H1 (cell line): ENCODE measurements at regions not wholly inside any gene's neighbourhood (a gene's known extent, or its start where the extent isn't known, plus 50 kb on each side); places are given as distances from the start of the nearest gene placed in this dataset.

ENCODE experiments used
- CTCF ChIA-PET: fragments of 300-600 bp; sonication (Branson Sonifier 250); formaldehyde crosslinking; loops from one replicate; lab custom pipeline; 2021; ENCODE audit not compliant: partially characterized antibody; lab: Charles Lee
- POLR2A ChIA-PET: fragments of 300-600 bp; sonication (Branson Sonifier 250); formaldehyde crosslinking; loops from one replicate; lab custom pipeline; 2021; ENCODE audit warnings: inconsistent platforms; ENCODE audit not compliant: partially characterized antibody; lab: Charles Lee
- DNase-seq, 2 experiments: peaks; one replicate each; pipeline versions ENCODE4 v3.0.0 to v3.0.0-alpha.2; 2010 to 2022; ENCODE audit warnings: low spot score in 2 of 2, low read depth in 1 of 2, mixed read lengths in 1 of 2
- FAIRE-seq: peaks from 2 replicates; lab custom pipeline; 2011; peaks lifted over from hg19 to GRCh38; lab: Jason Lieb, UNC
- H2AFZ ChIP-seq: 2 replicates; pipeline ENCODE4 v1.8.1; 2012; ENCODE audit warnings: low read length, inconsistent platforms
- H2AK5ac ChIP-seq: 2 replicates; pipeline ENCODE4 v1.6.1; 2013; ENCODE audit warnings: low read depth, low read length
- H2BK120ac ChIP-seq: replicated peaks from 2 replicates; pipeline ENCODE3; 2013; ENCODE audit warnings: low read depth, low read length, inconsistent platforms
- H2BK12ac ChIP-seq: 2 replicates; pipeline ENCODE4 v1.6.1; 2013; ENCODE audit warnings: low read depth, low read length
- H2BK15ac ChIP-seq: 2 replicates; pipeline ENCODE4 v1.6.1; 2013; ENCODE audit warnings: low read length
- H2BK20ac ChIP-seq: 2 replicates; pipeline ENCODE4 v1.6.1; 2013; ENCODE audit warnings: low read length
- H2BK5ac ChIP-seq: 2 replicates; pipeline ENCODE4 v1.6.1; 2013; ENCODE audit warnings: low read depth, low read length
- H3K14ac ChIP-seq: 2 replicates; pipeline ENCODE4 v1.6.1; 2013; ENCODE audit warnings: inconsistent platforms; ENCODE audit not compliant: insufficient read length
- H3K18ac ChIP-seq: 2 replicates; pipeline ENCODE4 v1.6.1; 2013; ENCODE audit warnings: low read length; ENCODE audit errors: extremely low read depth
- H3K23ac ChIP-seq: 2 replicates; pipeline ENCODE4 v1.6.1; 2013; ENCODE audit warnings: inconsistent platforms; ENCODE audit not compliant: insufficient read length
- H3K23me2 ChIP-seq: 2 replicates; pipeline ENCODE4 v1.6.1; 2013; ENCODE audit warnings: low read depth, low read length
- H3K27ac ChIP-seq: 2 replicates; pipeline ENCODE4 v1.6.1; 2011; ENCODE audit warnings: low read depth, low read length, inconsistent platforms
- H3K27me3 ChIP-seq, 4 experiments: replicated peaks in 1 of 4; 1 replicate in 1 of 4; 2 replicates in 3 of 4; pipeline versions ENCODE4 v1.6.1 to v1.8.1; 2011 to 2013; ENCODE audit warnings: low read length in 3 of 4, mild to moderate bottlenecking in 3 of 4, inconsistent platforms in 2 of 4, mixed read lengths in 2 of 4, moderate library complexity in 1 of 4; ENCODE audit not compliant: control insufficient read depth in 3 of 4, insufficient read depth in 3 of 4; ENCODE audit errors: extremely low read depth in 1 of 4
- H3K36me3 ChIP-seq, 4 experiments: 2 replicates each; pipeline versions ENCODE4 v1.6.1 to v1.8.1; 2011 to 2013; ENCODE audit warnings: mild to moderate bottlenecking in 4 of 4, low read length in 3 of 4, moderate library complexity in 2 of 4, control low read depth in 1 of 4, inconsistent platforms in 1 of 4; ENCODE audit not compliant: insufficient read depth in 4 of 4, control insufficient read depth in 2 of 4
- H3K4ac ChIP-seq: replicated peaks from 2 replicates; pipeline ENCODE3; 2013; ENCODE audit warnings: low read length, low read depth, mixed read lengths, inconsistent platforms; ENCODE audit not compliant: insufficient read length
- H3K4me1 ChIP-seq, 4 experiments: replicated peaks in 1 of 4; 1 replicate in 1 of 4; 2 replicates in 3 of 4; pipeline versions ENCODE4 v1.6.1 to v1.8.1; 2011 to 2013; ENCODE audit warnings: low read length in 3 of 4, inconsistent platforms in 2 of 4, mixed read lengths in 1 of 4; ENCODE audit not compliant: insufficient read depth in 4 of 4, control insufficient read depth in 3 of 4
- H3K4me2 ChIP-seq, 2 experiments: 2 replicates each; pipeline versions ENCODE4 v1.6.1 to v1.8.1; 2011 to 2013; ENCODE audit warnings: low read depth in 2 of 2, low read length in 2 of 2, control low read depth in 1 of 2, inconsistent platforms in 1 of 2, mild to moderate bottlenecking in 1 of 2; ENCODE audit not compliant: insufficient read depth in 1 of 2
- H3K4me3 ChIP-seq, 4 experiments: fragments of 200-600, 300-600 bp in 1 of 4; sonication (generic), shearing (Covaris generic), sonication (Bioruptor Twin) in 1 of 4; 2 replicates each; pipeline versions ENCODE4 v1.5.1 to v1.8.1; 2011 to 2016; ENCODE audit warnings: low read length in 4 of 4, low read depth in 3 of 4, control low read depth in 2 of 4, inconsistent platforms in 2 of 4, mild to moderate bottlenecking in 2 of 4, mixed read lengths in 1 of 4, moderate library complexity in 1 of 4; ENCODE audit not compliant: insufficient read depth in 2 of 4; ENCODE audit errors: extremely low read depth in 1 of 4
- H3K56ac ChIP-seq: replicated peaks from 2 replicates; pipeline ENCODE3; 2013; ENCODE audit warnings: low read depth, mild to moderate bottlenecking, mixed read lengths, low read length, inconsistent platforms; ENCODE audit not compliant: insufficient read length
- H3K79me1 ChIP-seq: 2 replicates; pipeline ENCODE4 v1.6.1; 2013; ENCODE audit warnings: low read depth, low read length, control low read depth
- H3K79me2 ChIP-seq, 2 experiments: 2 replicates each; pipeline versions ENCODE4 v1.6.1 to v1.8.1; 2012 to 2013; ENCODE audit warnings: low read length in 2 of 2, mild to moderate bottlenecking in 2 of 2, inconsistent platforms in 1 of 2; ENCODE audit not compliant: insufficient read depth in 2 of 2, control insufficient read depth in 1 of 2
- H3K9ac ChIP-seq, 4 experiments: replicated peaks in 1 of 4; 1 replicate in 1 of 4; 2 replicates in 3 of 4; pipeline versions ENCODE4 v1.6.1 to v1.8.1; 2011 to 2013; ENCODE audit warnings: low read depth in 3 of 4, low read length in 3 of 4, control low read depth in 2 of 4, mild to moderate bottlenecking in 2 of 4, moderate library complexity in 2 of 4, inconsistent platforms in 1 of 4; ENCODE audit errors: extremely low read depth in 1 of 4
- H3K9me3 ChIP-seq, 2 experiments: 2 replicates each; pipeline versions ENCODE4 v1.6.1 to v1.8.1; 2012 to 2013; ENCODE audit warnings: mild to moderate bottlenecking in 2 of 2, moderate library complexity in 2 of 2, control low read depth in 1 of 2, inconsistent platforms in 1 of 2, low read depth in 1 of 2, low read length in 1 of 2, mixed read lengths in 1 of 2; ENCODE audit not compliant: insufficient read depth in 2 of 2
- H4K20me1 ChIP-seq, 2 experiments: replicated peaks in 1 of 2; 2 replicates each; pipeline versions ENCODE3 to v1.8.1; 2011 to 2013; ENCODE audit warnings: inconsistent platforms in 2 of 2, low read length in 2 of 2, mild to moderate bottlenecking in 1 of 2; ENCODE audit not compliant: insufficient read depth in 2 of 2, control insufficient read depth in 1 of 2
- H4K5ac ChIP-seq: 2 replicates; pipeline ENCODE4 v1.6.1; 2013; ENCODE audit warnings: low read length, low read depth, mixed read lengths, inconsistent platforms; ENCODE audit not compliant: insufficient read length
- H4K8ac ChIP-seq: 2 replicates; pipeline ENCODE4 v1.8.0; 2013; ENCODE audit warnings: mild to moderate bottlenecking, moderate library complexity, low read length, inconsistent platforms; ENCODE audit not compliant: insufficient read depth; ENCODE audit errors: extremely low read depth
- H4K91ac ChIP-seq: replicated peaks from 2 replicates; pipeline ENCODE3; 2013; ENCODE audit warnings: low read length, mixed read lengths, inconsistent platforms; ENCODE audit not compliant: insufficient read length
- SIRT6 ChIP-seq: IDR thresholded peaks from one replicate; pipeline ENCODE4 v1.7.1; 2012; ENCODE audit warnings: low read length, inconsistent platforms
- SP2 ChIP-seq: IDR thresholded peaks from 2 replicates; pipeline ENCODE4 v1.6.1; 2012; ENCODE audit warnings: mild to moderate bottlenecking, low read length, inconsistent platforms
- TBP ChIP-seq: IDR thresholded peaks from 2 replicates; pipeline ENCODE4 v1.6.1; 2011; ENCODE audit warnings: low read depth, low read length, improper control_type of control experiment
- WGBS, 2 experiments: shearing (Covaris generic) in 1 of 2; methylation state at CpG; one replicate each; pipeline versions ENCODE4 v1.1.6 to v1.1.7; 2013 to 2015; ENCODE audit warnings: low lambda C conversion rate in 2 of 2, mixed read lengths in 2 of 2, inconsistent platforms in 1 of 2, low coverage in 1 of 2, missing lambda C conversion rate in 1 of 2; ENCODE audit not compliant: insufficient replicate concordance in 2 of 2, insufficient coverage in 1 of 2, insufficient read length in 1 of 2; ENCODE audit errors: extremely low coverage in 1 of 2, missing lambda C conversion rate in 1 of 2; 5-methylcytosine and 5-hydroxymethylcytosine counted together

DNA sequence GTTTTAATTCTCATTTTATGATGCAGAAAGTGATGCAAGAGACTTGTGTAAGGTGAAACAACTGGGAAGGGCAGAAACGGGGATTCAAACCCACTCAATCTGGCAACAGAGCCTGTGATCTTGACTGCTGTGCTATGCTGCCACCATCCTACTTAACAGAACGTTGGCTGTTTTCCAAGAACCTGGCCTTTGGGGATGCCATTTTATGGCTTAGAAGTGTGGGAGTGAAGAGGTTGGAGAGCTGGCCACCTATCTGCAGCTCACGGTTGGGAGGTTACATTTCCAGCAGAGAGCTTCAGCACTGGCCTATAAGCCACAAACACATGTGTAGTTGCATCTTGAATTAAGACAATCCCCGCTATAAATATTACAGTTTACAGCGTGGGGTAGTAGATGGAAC is 235.3 kb downstream of the PRDM2 start:
- H3K4ac ChIP-seq, result no peak overlapping the region
- no peaks in the 10 kb centered on the region for H3K27me3 ChIP-seq
- H2BK5ac ChIP-seq, result no peak overlapping the region
- 63% methylated on average over 5 of the region's 5 CpGs; no CpG with 5 or more reads in 1 of the 2 experiments for WGBS, 2 experiments
- no peak overlapping the region for H2BK12ac ChIP-seq
- no peak overlapping the region for H3K4me3 ChIP-seq
- H3K79me2 ChIP-seq, result no peaks in the 10 kb centered on the region
- H3K18ac ChIP-seq, result no peak overlapping the region
- no peak overlapping the region for H2AK5ac ChIP-seq
- no peaks in the 10 kb centered on the region for H3K36me3 ChIP-seq
- DNase-seq (no peak), FAIRE-seq (no peak)
- H3K14ac ChIP-seq, result no peak overlapping the region
- H2BK120ac ChIP-seq, result no peak overlapping the region
- H4K91ac ChIP-seq, result no peak overlapping the region
- H3K4me2 ChIP-seq, result no peak overlapping the region
- no peak overlapping the region for H3K9ac ChIP-seq
- no peaks in the 10 kb centered on the region for H3K4me1 ChIP-seq
- no peak overlapping the region for H2BK20ac ChIP-seq
- H3K23ac ChIP-seq, result no peak overlapping the region
- H4K20me1 ChIP-seq, result no peaks in the 10 kb centered on the region
- no peaks in the 10 kb centered on the region; the same call in 1 of the 2 replicates for H3K23me2 ChIP-seq
- no peak overlapping the region for H3K56ac ChIP-seq
- no peak overlapping the region for H4K5ac ChIP-seq
- H3K9me3 ChIP-seq, result no peaks in the 10 kb centered on the region; a peak in 1 of 4 replicates
- ChIA-PET CTCF (interaction anchor here (0.7 to 1.5 kb wide), 3 partner anchors 9 to 106 kb away, joined by 3 to 6 read pairs (median 3); no protein-coding TSS in a partner anchor), POLR2A (interaction anchor here (0.6 kb wide), 1 partner anchor 1393 kb away, joined by 3 read pairs; no protein-coding TSS in a partner anchor)
- no peak overlapping the region for H4K8ac ChIP-seq
- no peak overlapping the region for H2AFZ ChIP-seq
- no peak overlapping the region for H2BK15ac ChIP-seq
- H3K79me1 ChIP-seq, result no peaks in the 10 kb centered on the region
- H3K27ac ChIP-seq, result no peak overlapping the region
- TF ChIP-seq SIRT6, result no peak
- no peak for TF ChIP-seq SP2
- no peak for TF ChIP-seq TBP
